Hematopoietic multipotent progenitor cell treated with erythropoietin and hydrocortisone succinate and interleukin-3 and kit ligand, for 8 days (in vitro differentiated cells): ENCODE measurements at regions not wholly inside any gene's neighbourhood (a gene's known extent, or its start where the extent isn't known, plus 50 kb on each side); places are given as distances from the start of the nearest gene placed in this dataset.

Experiments
- DNase-seq: peaks from one replicate; pipeline ENCODE4 v3.0.0-alpha.2; 2015

GRCh38 chr12:18905134-18905533 is 167.2 kb downstream of the CAPZA3 start:
- DNase-seq: no peak

- DNase-seq: no peak
Observed at GRCh38 chr12:18906395-18906794, 168.5 kb downstream of the CAPZA3 start.

GRCh38 chr12:18907127-18907526 is 169.2 kb downstream of the CAPZA3 start:
- no peak for DNase-seq

DNA sequence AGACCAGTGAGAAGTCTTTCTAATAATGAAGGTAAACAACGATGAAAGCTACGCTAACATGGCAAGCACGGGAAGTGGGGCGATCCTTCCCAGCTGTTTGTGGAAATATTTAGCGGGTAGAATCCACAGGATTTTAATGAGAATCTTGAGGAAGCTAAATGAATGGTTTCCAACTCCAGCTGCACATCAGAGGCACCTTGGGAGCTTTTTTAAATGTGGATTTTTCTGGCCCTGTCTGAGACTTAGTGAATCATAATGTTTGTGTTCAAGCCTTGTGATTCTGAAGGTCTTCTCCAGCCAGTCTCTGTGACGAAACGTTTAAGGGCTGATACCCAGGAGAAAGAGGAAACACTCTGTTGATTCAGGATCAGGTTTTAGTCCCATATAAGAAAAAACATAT is 169.8 kb downstream of the CAPZA3 start:
- DNase-seq: no peak

DNA sequence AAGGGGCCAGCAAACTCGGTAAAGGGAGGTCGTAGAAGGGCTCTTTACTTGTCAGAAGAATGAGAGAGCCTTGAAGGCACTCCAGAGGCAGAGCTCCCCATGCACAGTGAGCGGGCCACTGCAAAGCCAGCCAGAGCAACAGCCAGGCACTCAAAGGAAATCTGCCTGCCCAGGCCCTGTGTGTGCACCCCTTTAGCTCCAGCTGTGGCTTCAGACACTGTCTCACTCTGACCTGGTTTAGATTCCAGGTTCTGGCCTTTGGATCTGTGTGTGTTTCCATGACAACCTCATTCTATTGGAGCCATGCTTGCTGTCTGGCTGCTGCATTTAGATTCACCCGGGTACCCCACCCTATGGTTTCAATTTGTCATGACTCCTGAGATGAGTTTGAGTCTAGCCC is 170.3 kb downstream of the CAPZA3 start:
- DNase-seq: no peak

DNA sequence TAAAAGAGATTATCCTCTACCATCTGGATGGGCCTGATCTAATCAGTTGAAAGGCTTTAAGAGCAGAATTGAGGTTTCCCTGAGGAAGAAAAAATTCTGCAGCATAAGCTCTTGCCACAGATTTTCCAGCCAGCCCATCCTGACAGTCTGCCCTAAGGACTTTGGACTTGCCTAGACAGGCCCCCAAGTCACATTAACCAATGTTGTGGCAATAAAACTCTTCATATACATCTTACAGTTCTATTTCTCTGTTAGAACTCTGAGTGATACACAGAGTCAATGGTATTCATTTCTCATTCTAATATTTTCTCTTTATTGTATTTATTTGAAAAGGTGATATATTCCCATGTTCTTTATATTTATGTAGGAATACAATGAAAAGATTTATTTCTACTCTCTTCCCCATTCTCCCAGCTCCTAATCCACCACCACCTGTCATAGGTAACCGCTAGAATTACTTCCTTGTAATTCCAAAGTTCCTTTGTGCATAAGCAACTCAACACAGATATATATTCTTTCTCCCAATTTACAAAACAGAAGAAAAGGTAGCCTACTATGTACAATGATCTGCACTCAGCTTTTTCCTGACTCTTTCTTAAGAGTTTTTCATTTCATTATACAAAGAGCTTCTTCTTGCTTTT is 182.1 kb downstream of the CAPZA3 start:
- no peak for DNase-seq

DNA sequence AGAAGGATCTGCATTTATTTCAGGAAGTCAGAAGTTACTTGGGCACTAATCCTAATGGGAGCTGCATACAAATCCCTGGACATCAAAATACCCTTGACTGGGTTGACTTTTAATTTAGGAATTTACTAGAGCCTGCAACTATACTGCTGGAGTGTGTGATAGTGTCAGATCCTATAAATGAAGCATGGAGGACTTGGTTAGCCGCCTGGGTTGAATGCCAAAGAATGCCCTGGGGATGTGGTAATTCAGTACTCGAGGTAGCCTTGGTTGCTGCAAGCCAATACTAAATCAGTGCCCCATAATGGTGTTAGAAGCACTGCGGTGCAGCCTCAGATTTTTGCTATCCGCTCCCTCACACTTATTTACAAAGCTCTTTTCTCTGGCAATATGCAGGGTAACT is 184.9 kb downstream of the CAPZA3 start:
- no peak for DNase-seq

- no peak for DNase-seq
Observed at GRCh38 chr12:18923721-18924120, 185.8 kb downstream of the CAPZA3 start.

- no peak for DNase-seq
Observed at GRCh38 chr12:18926188-18926587, 188.3 kb downstream of the CAPZA3 start.

DNA sequence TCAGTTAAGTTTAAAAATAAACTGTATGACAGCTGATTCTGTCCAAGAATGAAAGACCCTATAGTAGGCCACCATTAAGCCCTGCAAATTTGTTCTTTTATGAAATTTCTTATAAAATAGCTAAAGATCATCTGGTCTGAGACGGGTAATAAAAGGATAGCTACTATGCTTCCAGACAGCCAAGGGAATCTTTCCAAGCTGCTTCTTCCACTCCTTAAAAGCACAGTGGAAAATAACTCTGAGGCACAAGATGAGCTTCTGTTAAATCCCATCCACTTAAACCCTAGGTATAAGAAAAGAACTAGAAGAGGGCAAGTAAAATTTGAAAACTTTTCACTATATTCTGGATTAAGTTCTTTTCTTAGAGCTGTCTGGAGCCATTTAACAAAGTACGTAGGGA is 194.3 kb downstream of the CAPZA3 start:
- DNase-seq: no peak

DNA sequence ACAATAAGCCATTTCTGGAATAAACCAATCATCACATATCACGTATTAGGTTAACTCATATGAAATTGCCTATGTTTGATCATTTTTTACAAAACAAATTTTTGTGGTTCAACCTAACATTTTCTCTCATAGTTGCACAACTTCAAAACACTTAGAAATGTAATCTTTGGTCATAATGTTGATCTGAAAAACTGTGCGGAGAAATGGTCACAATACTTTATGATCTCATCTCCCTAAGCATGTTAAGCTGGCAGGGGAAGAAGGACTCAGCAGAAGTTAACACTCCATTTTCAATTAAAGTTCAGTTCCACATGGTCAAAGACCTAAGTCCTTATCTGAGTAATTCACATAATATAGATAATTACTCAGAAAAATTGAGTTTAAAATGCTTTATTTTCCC is 194.8 kb downstream of the CAPZA3 start:
- no peak for DNase-seq

DNA sequence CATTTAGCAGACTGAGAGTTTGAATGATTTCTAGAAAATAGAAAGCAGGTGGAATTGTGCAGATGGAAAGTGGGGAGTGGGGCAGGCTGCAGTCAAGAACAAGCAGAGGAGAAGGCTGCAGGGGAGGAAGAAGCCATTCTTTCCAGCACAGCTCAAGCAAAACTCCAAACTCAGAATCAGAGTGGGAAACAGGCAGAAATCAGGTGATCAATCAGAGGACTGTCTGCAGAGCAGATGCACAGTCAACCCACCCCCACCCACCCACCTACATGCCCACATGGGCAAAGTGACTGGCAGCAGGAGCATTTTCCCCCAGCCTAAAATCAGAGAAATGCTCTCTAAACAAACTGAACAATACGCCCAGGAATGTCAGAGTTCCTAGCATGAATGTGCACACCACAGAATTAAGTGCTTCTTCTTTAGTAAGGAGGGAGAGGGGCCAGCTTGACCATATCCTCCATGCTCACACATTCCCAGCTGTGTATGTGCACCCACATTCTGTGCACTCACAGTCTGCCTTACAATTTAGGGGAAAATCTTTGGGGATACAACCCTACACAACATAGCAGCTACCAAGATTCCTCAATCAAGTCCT is 194.1 kb upstream of the PLEKHA5 start:
- DNase-seq: no peak

GRCh38 chr12:18939051-18939450 is 190.5 kb upstream of the PLEKHA5 start:
- DNase-seq: no peak

- no peak for DNase-seq
Observed at GRCh38 chr12:18942669-18943068, 186.9 kb upstream of the PLEKHA5 start.

DNA sequence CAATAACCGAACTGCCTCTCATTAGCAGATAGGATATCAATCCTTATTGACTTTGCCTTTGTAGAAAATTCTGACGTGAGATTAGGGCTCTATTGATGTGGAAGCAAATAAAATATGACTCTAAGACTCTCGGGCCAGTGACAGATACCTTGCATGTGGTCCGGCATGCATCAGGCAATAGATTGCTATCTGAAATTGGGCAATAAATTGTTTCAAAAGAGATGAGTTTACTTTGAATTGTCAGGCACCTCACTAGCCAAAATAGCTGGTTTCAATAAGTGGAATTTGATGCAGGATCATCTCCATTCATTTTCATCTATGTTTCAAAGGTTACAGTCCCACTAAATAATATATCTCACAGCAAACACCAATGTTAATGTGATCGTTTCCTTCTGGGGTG is 186.3 kb upstream of the PLEKHA5 start:
- no peak for DNase-seq

DNA sequence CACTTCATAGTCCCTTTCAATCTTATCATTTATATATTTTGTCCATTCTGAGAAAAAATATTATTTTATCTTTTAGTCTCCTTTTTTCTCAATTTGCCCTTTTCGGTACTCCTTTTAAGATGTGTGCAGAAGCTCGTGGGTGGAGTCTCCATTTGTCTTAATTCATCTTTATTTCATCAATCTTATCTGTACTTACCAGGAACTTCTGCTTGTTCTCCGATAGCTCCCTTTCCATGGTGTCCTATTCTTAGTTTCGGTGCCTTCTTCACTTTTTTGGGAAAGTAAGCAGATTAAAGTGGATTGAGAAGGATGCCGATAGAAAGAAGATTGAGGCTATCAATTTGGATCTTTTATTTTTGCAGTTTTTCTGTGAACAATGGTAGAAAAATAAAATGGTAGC is 183.4 kb upstream of the PLEKHA5 start:
- no peak for DNase-seq

DNA sequence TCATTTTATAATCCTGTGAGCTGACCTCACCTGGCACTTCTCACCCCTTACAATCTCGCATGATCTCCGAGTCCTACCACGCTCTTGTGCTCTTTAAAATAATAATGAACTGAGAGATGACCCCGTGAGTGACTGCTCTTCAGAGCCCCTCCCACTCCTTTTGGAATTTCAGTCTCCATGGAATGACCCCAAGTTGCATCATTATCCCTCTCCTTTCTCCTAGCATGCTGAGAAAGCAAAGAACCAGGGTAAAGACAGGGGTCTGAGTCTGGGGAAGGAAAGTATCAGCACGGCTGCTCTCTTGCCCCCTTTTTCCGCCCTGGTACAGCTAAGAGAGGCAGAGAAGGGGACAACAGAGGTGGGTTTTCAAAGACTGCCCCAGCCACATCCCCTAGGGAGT is 178.3 kb upstream of the PLEKHA5 start:
- no peak for DNase-seq

GRCh38 chr12:18953505-18953904 is 176.0 kb upstream of the PLEKHA5 start:
- no peak for DNase-seq

DNA sequence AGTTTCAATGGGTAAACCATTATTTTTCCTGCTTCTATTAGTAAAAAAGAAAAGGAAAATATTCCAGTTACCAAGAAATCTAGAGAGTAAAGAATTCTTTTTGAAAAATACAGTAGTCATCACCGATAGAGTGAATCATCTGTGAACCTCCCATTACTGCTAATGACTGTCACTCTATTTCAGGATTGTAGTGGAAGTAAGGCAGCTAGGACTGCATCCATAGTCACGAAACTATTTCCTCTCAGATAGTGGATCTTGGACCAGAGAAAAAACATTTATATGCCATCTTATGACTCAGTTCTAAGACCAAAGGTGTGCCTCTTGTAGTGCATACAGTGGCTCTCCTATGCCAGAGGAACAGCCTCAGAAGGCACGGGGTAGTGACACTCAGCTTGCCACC is 173.9 kb upstream of the PLEKHA5 start:
- no peak for DNase-seq

DNA sequence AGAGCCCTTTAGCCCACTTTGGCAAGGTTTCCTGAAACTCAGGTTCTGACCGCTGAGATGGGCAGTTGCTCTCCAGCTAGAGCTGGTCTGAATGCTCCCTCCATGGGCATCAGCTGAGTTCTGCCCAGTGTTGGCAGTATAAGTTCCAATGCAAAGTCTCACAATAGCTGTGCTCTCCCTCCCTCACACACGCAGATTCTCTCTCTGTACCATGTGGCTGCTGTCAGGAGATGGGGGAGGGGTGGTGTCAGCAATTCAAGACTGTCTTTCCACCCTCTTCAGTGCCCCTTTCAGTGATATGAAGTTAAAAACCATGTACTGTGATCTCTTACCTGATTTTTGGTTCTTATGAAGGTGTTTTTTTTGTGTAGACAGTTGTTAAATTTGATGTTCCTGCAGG is 164.3 kb upstream of the PLEKHA5 start:
- no peak for DNase-seq

GRCh38 chr12:18966954-18967353 is 162.6 kb upstream of the PLEKHA5 start:
- DNase-seq: no peak

- DNase-seq: no peak
Observed at GRCh38 chr12:18967814-18968213, 161.7 kb upstream of the PLEKHA5 start.

GRCh38 chr12:18969512-18969911 is 160.0 kb upstream of the PLEKHA5 start:
- DNase-seq: no peak

DNA sequence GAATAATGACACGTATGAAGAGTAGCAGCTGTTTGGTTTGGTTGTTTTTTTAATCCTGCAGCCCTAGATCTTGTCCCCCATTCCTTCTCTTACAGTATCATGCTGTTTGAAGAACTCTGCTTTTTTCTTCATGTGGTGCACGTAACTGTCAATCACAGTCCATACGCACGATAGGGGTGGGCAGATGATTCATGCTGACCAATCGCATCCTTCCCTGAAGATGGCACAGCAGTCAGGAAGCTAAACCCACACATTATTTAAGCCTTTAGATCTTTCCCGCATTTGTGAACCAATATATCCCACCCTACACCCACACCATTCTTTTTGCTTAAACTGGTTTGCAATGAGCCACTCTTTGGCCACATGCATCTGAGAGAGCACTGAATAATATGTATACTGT is 158.9 kb upstream of the PLEKHA5 start:
- DNase-seq: no peak

DNA sequence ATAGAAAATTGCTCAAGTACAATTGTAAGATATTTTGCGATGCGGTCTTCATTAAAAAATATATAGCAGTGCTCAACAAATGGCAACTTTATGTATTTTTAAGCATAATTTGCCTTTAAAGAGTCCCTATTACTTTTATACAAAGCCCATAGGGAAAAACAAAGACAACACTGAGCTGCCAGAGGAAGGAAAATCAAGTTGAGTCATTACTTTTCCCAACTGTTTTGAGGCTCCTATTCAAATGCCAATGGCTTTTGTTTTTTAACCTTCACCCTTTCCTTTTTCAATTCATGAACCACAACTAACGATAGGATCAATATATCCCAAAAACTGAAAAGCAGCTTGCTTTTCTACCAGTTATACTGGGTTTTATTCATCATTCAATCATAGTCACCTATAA is 157.6 kb upstream of the PLEKHA5 start:
- DNase-seq: no peak
